NB4 (cell line): ENCODE measurements at regions not wholly inside any gene's neighbourhood (a gene's known extent, or its start where the extent isn't known, plus 50 kb on each side); places are given as distances from the start of the nearest gene placed in this dataset.

ENCODE experiments used
- MYC ChIP-seq: IDR thresholded peaks from 2 replicates; pipeline ENCODE4 v1.6.1; 2011; ENCODE audit warnings: low read depth, low read length
- POLR2A ChIP-seq: IDR thresholded peaks from 2 replicates; pipeline ENCODE4 v1.6.1; 2011; ENCODE audit warnings: mild to moderate bottlenecking; ENCODE audit not compliant: insufficient read length; ENCODE audit errors: extremely low read depth
- TF ChIP-seq, protein P1 (sequence below): IDR thresholded peaks from one replicate; pipeline ENCODE4 v1.5.1; 2012; ENCODE audit warnings: low read depth, low read length
- TF ChIP-seq, protein P2 (sequence below): IDR thresholded peaks from 2 replicates; pipeline ENCODE4 v1.6.1; 2011; ENCODE audit warnings: low read depth, low read length

DNA sequence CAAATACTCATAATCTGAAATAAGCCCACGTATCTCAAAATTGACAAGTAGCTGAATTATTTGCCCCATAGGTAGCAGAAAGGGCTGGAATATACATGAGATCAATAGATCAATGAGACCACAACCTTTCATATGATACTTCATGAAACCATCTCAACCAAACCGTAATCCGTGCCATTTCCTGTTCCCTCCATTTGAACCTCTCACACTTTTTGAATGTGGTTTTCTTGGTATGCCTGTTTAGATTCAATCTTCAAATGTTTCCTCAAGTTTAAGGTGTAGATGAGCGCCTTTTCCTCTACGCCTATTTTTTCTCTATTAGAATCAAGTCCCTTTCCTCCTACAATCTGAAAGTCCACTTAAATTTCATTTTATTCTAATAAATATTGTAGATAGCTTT is 805.5 kb downstream of the EFNA5 start:
- TF ChIP-seq POLR2A: no peak
- TF ChIP-seq, protein P1, sequence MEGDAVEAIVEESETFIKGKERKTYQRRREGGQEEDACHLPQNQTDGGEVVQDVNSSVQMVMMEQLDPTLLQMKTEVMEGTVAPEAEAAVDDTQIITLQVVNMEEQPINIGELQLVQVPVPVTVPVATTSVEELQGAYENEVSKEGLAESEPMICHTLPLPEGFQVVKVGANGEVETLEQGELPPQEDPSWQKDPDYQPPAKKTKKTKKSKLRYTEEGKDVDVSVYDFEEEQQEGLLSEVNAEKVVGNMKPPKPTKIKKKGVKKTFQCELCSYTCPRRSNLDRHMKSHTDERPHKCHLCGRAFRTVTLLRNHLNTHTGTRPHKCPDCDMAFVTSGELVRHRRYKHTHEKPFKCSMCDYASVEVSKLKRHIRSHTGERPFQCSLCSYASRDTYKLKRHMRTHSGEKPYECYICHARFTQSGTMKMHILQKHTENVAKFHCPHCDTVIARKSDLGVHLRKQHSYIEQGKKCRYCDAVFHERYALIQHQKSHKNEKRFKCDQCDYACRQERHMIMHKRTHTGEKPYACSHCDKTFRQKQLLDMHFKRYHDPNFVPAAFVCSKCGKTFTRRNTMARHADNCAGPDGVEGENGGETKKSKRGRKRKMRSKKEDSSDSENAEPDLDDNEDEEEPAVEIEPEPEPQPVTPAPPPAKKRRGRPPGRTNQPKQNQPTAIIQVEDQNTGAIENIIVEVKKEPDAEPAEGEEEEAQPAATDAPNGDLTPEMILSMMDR: no peak
- TF ChIP-seq, protein P2, sequence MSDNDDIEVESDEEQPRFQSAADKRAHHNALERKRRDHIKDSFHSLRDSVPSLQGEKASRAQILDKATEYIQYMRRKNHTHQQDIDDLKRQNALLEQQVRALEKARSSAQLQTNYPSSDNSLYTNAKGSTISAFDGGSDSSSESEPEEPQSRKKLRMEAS: no peak
- no peak for TF ChIP-seq MYC
